Stimulated activated CD4-positive, alpha-beta T cell treated with anti-CD3 and anti-CD28 coated beads, Interleukin-4, amount 100 ng/mL, for 4 hours (primary cell): ENCODE measurements at regions not wholly inside any gene's neighbourhood (a gene's known extent, or its start where the extent isn't known, plus 50 kb on each side); places are given as distances from the start of the nearest gene placed in this dataset.

Experiments
- DNase-seq, 2 experiments: peaks; one replicate each; pipeline ENCODE4 v3.0.0-alpha.2; 2020

DNA sequence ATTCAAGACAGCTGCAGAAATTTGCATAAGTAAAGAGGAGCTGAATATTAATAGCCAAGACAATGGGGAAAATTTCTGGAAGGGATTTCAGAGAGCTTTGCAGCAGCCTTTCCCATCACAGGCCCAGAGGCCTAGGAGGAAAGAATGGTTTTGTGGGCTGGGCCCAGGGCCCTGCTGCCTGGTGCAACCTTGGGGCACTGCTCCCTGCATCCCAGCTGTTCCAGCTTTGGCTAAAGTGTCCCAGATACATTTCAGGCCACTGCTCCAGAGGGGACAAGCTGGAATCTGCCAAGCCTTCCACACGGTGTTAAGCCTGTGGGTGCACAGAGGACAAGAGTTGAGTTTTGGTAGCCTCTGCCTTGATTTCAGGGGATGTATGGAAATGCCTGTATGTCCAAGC lies 185.6 kb upstream of the SFRP2 start:
- DNase-seq: no peak

DNA sequence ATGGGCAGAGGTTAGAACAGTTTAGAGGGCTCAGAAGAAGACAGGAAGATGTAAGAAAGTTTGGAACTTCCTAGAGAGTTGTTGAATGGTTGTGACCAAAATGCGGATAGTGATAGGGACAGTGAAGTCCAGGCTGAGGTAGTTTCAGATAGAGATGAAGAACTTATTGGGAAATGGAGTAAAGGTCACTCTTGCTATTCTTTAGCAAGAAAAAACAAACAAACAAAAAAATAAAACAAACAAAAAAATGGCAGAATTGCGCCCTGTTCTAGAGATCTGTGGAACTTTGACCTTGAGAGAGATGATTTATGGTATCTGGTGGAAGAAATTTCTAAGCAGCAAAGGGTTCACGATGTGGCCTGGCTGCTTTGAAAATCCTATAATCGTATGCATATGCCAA lies 185.1 kb upstream of the SFRP2 start:
- no peak for DNase-seq

DNA sequence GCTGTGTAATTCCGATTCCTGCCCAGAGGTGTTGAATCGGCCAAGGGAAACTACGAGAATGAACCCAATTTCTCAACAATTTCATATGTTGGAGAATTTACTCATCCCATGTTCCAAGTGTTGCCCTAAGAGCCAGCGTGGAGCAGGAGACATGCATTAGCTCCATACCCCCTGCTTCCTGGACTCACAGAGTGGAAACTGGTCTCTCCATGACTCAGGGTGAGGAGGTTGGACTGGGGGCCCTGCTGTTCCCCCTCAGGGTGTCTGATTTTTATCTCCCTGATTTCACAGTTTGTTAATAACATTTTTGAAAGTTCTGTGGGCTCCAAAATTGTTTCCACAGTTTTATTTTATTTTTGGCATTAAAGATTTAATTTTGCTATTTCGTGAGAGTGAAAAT lies 183.0 kb upstream of the SFRP2 start:
- DNase-seq: no peak

DNA sequence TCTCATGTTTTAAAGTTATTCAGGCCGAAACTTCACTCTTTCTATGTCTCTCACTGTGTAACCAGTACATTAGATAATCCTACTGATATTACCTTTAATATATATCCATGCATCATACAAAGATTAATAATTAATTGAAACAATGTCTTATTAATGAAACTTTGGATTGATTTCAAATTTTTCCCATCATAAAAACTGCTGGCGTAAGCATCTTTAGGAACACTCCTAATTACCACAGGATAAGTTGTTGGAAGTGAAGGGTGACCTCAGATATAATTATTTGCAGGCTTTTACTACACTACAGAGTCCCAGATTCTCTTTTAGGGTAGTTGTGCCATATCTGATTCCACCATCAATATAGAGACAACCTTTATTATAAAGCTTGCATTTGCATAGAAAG lies 181.3 kb upstream of the SFRP2 start:
- no peak for DNase-seq

DNA sequence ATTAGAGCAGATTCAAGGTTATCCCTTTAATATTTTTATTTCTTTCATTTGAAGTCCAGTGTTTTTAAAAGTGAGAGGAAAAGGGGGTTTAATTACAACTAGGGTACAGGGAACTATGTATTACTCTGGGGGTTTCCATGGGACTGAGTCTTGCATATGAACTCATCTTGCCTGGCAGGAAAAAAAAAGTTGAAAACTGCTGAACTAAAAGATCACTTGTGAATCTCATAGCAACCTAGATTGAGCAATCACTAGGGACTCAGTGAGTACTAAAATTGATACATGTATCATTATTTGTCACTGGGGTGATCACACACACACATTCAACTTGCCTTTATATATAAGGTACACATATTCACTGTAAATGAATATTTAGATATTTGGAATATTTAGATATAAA lies 180.7 kb upstream of the SFRP2 start:
- no peak for DNase-seq

DNA sequence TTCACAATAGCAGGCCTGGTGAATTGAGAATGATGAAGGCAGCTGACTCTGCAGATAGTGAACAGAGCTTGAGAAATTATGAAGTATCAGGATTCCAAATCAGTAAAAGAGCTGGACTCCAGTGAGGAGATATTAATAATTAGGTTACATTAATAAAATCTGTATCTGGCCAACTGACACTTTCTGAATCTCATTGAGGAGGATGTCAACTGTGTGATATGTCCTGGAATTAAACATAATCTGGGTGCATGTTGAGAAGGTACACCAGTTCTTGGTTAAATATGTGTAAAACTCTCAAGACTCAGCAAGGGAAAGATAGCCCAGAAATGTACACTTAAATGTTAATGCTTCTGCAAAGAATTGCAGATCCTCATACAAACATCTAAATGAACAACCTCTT lies 177.8 kb upstream of the SFRP2 start:
- no peak for DNase-seq

DNA sequence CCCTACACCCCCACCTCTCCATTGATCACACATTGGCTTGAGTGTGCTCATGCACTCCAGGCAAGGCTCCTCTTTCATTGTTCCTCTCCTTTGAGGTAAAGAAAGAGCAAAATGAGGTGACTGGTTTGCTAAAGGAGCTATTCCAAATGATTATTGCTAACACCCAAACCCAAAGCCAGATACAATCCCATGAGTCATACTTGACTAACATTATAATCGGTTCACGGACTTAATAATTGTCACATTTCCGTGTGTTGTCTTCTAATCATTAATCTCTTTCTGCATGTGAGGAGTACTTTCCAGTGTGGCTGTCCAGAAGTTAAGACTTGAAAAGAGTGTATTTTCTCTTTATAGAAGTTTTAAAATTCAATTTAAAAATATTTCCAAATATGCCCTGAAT lies 174.3 kb upstream of the SFRP2 start:
- DNase-seq: no peak

DNA sequence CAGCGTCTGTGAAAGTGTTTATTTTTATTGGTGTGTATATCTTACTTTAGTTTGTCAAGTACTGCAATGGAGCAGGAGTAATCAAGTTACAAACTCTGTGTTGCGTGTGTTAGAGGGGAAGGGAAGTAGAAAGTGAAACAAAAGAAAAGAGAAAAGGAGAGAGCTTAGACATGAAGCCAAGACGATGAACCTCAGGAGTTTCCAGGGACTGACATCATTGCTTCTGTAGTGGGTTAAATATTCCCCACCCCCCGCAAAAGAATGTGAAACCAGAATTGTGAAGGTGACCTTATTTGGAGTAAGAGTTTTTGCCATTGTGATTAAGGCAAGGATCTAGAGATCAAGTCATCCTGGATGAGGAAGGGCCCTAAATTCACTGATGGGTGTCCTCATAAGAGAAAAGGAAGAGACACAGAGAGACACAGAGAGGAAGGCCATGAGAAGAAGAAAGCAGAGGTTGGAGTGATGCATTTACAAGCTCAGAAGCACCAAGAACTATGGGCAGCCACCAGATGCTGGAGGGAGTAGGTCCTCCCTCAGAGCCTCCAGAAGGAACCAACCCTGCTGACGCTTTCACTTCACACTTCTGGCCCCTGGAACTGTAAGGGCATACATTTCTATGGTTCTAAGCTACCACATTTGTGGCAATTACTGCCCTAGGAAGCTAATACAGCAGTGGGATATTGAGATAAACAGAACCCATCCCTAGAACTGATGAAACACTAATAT lies 173.6 kb upstream of the SFRP2 start:
- peak in 1 of 2 experiments; percentile 8 for DNase-seq

DNA sequence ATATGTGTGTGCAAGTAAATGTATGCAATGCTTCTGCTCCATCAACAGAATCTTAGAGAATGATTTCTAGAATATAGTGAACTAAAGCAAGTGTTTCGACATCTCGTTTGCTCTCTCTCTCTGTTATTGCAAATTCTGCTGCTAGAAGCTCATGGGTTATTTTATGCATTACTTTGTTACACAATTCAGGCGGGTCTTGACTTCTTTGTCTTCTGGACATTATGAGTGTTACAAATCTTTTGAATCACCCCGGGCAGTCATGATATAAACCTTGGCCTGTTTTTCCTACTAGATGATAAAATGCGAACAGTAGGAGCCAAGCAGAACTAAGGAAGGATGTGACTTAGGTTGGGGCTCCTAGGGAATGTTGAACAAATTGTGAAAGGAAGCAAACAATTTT lies 166.4 kb upstream of the SFRP2 start:
- DNase-seq: no peak

DNA sequence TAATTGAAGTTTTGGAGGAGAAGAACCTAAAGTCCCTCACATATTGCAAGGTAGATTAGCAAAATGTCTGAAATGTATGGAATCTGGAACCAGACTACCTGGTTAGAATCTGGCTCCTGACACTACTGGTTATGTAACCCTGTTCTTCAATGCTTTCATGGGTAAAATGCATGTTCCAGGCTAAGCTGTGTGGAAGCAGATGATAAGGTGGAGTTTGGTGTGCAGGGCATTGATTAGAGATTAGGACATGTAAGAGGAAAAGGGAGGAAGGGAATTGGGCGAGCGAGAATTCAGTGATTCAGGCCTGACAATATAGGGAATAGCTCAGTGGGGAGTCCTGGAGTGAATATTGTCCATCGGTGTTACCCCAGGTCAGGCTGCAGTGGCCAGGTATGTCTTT lies 165.8 kb upstream of the SFRP2 start:
- DNase-seq: no peak

DNA sequence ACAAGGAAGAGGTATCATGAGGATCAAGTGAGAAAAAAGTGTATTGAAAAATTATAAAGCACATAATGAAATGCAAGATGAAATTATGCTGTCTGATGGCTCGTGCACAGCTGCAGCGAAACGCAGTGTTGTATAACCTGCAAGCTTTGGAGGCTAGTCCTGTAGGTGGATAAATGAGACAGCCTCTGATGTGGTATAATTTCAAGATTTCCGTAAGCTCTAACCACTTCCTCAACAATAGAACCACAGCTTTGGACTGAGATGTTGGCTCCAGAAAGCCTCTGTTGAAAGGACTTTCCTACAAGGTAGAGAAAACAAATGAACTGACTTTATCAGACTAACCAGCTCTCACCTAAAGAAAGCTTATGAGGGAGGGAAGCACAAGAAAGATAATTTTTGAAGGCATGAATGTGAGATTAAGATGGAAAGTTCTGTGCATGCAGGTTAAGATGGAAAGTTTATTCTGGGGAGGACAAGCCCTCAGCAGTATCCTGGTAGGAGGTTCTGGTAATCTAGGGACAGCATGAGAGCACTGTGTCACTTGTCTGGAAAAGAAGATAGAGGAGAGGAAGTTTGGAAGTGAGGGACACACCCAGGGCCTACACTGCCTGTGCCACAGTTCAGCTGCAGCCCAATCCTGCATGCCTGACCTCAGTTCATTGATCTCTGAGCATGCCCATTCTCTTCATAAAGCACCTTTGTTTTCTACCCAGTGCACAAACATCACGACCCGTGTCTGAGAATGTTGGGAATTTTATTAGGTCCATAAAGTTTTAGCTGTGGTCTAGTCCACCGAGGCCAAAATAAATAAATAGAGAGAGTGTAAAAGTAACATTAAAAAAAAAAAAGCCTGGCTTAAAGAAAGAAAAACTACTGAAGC lies 161.5 kb upstream of the SFRP2 start:
- no peak for DNase-seq

DNA sequence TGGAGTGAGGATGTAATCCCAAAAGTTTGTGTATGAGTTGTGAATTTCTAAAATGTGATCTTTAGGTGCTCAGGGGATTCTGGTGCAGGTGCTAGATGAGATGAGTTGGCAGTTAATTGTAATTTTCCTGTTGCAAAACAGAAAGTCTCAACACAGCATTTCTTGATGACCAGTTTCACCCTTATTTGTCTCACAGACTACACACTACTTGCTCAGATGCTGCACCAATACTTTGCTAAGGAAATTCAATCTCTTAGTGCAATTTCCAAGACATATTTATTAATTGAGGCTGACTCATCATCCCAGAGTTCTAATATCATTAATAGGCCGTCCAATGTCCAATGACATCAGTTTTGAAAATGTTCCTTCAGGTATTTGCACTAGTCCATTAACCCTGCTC lies 159.2 kb upstream of the SFRP2 start:
- DNase-seq: no peak

DNA sequence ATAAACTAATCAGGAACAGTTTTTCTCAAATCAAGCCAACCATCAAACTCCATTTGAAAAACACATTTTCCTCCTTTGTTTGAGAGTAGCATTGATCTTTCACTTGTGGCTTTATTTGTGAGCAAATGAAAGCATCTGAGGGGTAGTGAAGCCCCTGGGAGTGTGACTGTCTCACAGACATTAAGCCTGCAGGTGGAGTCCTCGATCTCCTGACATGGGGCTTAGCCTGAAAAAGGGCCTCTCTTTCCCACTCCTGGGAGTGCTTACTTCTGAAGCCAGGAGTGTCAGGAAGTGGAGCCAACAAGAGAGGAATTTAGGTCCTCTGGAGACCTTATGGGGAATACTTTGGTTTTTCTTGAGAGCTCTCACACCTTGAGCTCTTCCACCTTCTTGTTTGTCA lies 158.2 kb upstream of the SFRP2 start:
- DNase-seq: no peak

DNA sequence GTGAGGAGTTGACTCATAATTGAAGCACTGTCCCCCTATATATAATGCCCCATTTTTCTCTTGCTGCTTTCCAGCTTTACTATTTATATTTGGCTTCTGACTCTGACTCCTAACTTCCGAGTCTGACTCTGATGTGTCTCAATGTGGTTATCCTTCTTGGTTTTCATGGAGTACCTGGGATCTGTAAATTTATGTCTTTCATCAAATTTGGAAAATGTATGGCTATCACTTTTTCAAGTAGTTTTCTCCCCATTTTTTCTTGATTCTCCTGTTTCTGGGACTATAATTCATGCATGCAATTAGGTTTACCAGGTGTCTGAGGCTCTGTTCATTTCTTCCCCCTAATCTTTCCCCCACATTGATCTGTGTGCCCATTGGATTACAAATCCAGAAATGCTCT lies 156.8 kb upstream of the SFRP2 start:
- DNase-seq: no peak

DNA sequence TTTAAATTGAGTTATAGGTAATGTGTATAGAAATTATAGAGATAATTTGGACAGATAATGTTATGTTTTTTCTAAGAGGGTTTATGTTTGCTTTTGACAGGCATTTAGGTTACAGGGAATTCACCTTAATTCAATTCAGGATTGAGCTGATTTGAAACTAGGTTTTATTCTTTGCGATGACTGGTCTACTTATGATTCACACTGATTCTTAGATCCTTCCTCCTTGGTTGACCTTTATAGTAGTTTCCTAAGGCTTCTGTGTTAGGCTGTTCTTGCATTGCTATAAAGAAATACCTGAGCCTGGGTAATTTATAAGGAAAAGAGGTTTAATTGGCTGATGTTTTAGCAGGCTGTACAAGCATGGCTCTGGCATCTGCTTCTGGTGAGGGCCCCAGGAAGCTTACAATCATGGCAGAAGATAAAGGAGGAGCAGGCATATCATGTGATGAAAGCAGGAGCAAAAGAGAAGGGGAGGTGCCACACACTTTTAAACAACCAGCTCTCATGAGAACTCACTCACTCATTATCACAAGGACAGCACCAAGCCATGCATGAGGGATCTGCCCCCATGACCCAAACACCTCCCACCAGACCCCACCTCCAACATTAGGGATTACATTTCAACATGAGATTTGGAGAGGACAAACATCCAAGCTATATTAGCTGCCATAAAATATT lies 155.0 kb upstream of the SFRP2 start:
- DNase-seq: no peak

DNA sequence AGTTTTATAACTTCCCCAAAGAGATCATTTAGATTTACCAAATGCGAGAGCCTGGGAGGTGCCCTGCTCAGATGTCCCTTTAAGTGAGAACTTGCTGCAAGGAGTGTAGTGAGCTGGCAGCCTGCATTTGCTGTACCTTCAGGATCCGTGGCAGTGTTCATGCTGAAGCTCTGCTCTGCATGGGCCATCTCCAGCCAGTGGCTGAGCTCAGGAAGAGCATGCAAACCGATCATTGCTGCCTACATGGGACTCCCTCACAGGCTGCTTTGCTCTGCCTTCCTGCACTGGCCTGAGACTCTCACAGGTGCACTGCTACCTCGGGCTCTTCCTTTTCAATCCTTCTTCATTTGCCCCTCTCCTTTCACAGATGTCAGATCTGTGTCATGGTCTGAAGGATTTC lies 152.0 kb upstream of the SFRP2 start:
- DNase-seq: no peak

DNA sequence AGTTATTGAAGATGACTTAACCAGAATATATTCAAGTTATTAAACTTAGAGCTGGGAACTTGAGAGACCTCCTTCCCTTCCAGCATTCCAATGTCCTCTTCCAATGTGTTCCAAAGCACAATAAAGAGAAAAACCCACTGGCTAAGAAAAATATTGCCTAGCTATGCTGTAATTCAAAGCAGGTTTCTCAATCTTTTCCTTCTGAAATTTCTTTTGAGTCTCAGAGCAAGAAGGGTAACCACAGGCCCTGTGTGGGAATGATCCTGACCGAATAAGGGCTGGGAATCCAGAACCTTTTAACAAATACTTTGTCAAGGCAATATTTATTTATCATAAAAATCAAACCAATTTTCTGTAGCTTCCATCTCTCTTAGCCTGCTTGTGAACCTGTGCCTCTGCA lies 150.7 kb upstream of the SFRP2 start:
- DNase-seq: no peak

DNA sequence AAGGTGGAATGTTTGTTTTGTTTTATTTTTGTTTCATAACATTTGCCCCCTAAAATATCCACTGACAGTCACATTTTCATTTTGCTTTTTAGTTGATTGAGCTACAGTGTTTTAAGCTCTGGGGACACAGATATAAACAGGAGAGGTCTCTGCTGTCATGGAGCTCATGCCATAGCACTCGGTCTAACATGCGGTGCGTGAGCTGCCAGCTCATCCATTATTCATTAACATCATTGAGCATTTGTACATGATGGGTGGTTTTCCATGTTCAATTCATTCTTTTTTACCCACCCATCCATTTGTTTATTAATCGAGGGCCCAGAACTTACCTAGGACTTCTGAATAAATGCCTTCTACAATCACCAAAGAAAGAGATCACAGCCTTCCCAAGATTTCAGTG lies 150.1 kb upstream of the SFRP2 start:
- DNase-seq: no peak

DNA sequence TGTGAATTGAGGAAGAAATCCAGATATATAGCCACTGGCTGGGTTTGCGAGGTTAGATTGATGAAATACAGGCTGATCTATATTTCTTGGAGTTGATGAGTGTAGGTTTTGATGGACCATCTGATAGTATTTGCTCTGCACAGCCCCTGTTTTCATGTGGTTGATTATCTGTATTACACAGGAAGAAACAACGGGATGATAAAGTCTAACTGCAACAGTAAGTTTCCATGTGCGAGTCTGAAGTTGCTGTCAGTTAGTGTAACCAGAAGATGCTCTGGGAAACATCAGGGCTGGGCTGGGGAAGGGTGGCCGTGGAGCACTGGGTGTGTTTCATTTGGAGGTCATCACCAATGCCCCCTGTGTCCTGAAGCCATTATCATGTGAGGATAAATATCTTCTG lies 148.4 kb upstream of the SFRP2 start:
- DNase-seq: no peak

DNA sequence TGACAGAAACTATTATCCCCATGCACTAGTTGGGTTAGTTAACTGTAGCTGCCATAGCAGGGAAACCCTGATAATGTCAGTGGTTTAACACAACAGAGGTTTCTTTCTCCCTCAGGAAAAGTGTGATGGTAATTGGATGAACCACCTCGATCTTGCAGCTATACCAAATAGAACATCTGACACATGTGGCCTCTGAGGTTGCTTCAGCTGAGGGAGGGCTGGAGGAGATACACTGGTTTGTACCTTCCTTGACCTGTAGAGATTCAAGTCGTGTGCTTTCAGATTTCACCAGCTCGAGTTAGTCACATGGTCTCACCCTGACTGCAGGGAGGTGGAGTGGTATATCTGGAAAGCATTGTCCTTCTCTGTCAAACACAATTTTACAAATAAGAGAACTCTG lies 147.2 kb upstream of the SFRP2 start:
- no peak for DNase-seq

DNA sequence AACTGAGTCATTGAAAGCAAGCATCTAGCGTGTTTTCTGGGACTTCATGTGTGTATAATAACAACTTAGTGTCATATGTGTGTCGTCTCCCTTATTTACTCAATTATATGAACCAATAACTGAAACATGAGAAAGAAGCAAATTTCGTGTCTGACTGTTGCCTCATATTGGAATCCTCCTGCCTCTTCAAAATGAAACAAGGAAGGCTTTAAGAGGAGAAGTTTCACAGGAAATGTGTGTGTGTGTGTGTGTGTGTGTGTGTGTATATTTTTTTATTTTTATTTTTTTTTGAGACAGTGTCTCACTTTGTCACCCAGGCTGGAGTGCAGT lies 145.8 kb upstream of the SFRP2 start:
- DNase-seq: no peak

DNA sequence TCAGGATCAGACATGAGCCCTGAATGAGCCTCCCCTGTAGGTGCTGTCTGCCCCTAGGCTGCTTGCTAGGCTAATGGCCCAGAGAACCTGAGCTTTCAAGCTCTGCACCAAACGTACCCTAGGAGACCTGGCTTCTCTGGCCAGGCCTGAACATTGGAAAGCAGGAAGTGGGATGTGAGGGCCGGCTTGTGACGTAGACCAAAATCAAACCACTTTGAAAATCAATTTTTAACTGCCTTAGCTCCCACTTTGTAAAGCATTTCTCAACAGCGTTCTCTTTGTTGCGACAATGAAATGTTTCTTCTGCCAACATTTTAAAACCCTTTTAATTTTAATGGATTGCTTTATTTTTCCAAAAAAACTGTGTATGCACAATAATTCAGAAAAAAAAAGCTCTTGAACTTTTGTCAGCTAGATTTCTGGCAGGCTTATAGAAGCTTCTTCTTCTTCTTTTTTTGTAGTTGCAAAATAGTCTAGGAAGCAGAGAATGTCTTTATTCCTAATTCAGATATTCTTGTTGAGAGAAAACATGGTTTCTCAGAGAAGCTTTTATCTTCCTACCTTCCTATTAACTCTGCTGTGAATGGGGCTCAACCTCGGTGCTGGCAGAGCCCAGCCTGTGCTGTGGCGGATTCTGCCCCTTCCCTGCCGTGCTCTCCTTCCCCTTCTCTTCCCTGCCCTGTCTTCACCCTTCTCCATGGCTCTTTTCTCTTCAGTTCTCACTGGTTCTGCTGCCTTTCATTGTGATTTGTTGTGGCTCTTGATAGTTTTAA lies 145.2 kb upstream of the SFRP2 start:
- DNase-seq: no peak

DNA sequence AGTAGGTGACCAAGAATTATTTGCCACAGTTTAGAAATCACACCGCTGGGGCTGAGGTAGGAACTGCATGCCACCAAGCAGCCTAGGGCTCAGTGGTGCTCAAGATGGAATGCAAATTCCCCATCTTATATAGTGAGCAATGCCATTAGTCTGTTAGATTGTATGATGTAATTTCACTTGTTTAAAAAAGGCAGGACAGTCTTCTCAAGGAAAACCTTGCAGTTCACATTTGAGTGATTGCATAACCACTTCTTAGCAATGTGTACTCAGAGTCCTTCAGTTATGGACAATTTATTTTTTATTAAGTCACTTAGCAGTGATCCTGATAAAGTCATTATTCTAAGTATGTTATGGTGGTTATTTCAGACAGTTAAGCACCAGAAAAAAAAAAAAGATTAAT lies 142.9 kb upstream of the SFRP2 start:
- no peak for DNase-seq
